Lung (tissue), 11 donors: ENCODE measurements at regions not wholly inside any gene's neighbourhood (a gene's known extent, or its start where the extent isn't known, plus 50 kb on each side); places are given as distances from the start of the nearest gene placed in this dataset.

Experiments used
- ATAC-seq: fragments of 200-7000 bp; cut with Tn5 transposase; one replicate; pipeline ENCODE4 v1.9.1; 2020; ENCODE audit warnings: moderate number of reproducible peaks; ENCODE audit not compliant: insufficient read depth, low FRiP score
- DNase-seq, 3 donors: peaks; one replicate each; pipeline ENCODE4 v3.0.0-alpha.2; 2013 to 2017
- H3K27ac ChIP-seq, 2 donors: one replicate each; pipeline ENCODE4 v1.5.1; 2013; ENCODE audit warnings: mild to moderate bottlenecking in 2 of 2, moderate library complexity in 2 of 2, control low read depth in 1 of 2, inconsistent platforms in 1 of 2, low read depth in 1 of 2, low read length in 1 of 2
- H3K27me3 ChIP-seq, 3 donors: one replicate each; pipeline ENCODE4 v1.5.1; 2013; ENCODE audit warnings: low read length in 2 of 3; ENCODE audit not compliant: control insufficient read depth in 3 of 3, insufficient read depth in 3 of 3
- H3K36me3 ChIP-seq, 4 donors: one replicate each; pipeline ENCODE4 v1.5.1; 2013; ENCODE audit warnings: low read length in 4 of 4, mild to moderate bottlenecking in 1 of 4, moderate library complexity in 1 of 4; ENCODE audit not compliant: control insufficient read depth in 4 of 4, insufficient read depth in 4 of 4
- H3K4me1 ChIP-seq, 5 donors: one replicate each; pipeline ENCODE4 v1.5.1; 2013; ENCODE audit warnings: low read length in 5 of 5, mild to moderate bottlenecking in 2 of 5, moderate library complexity in 1 of 5; ENCODE audit not compliant: control insufficient read depth in 5 of 5, insufficient read depth in 5 of 5
- H3K4me3 ChIP-seq: one replicate; pipeline ENCODE4 v1.5.1; 2013; ENCODE audit warnings: mild to moderate bottlenecking, control low read depth, moderate library complexity
- H3K9ac ChIP-seq, 2 donors: one replicate each; pipeline ENCODE4 v1.5.1; 2013; ENCODE audit warnings: low read length in 2 of 2, control low read depth in 1 of 2; ENCODE audit not compliant: insufficient read depth in 1 of 2
- H3K9me3 ChIP-seq, 4 donors: one replicate each; pipeline ENCODE4 v1.5.1; 2013; ENCODE audit warnings: low read length in 3 of 4, mild to moderate bottlenecking in 1 of 4, moderate library complexity in 1 of 4; ENCODE audit not compliant: control insufficient read depth in 4 of 4, insufficient read depth in 3 of 4
- CTCF ChIP-seq: IDR thresholded peaks from 2 replicates; pipeline ENCODE4 v1.5.1; 2012; ENCODE audit warnings: mild to moderate bottlenecking; ENCODE audit errors: control extremely low read depth, extremely low read depth
- WGBS, 2 donors: extraction: QIAGEN DNeasy Blood & Tissue Kit; methylation state at CpG; one replicate each; pipeline ENCODE4 v1.1.7; 2013; 5-methylcytosine and 5-hydroxymethylcytosine counted together
- donor health status: control.
- donor health status: control.
- donor health status: Bipolar disorder and iron deficiency.
- donor health status: healthy.
- donor health status: DM: yes; HTN: yes; CAD: no.

GRCh38 chr6:115610696-115611095, 450.0 kb downstream of the FRK start:
- Histone ChIP-seq H3K36me3 (no peaks in the 10 kb centered on the region), H3K27ac (no peak overlapping the region), H3K9ac (no peak overlapping the region), H3K9me3 (no peaks in the 10 kb centered on the region), H3K4me1 (no peaks in the 10 kb centered on the region), H3K4me3 (no peak overlapping the region), H3K27me3 (peaks cover 0 to 3% (median 0%) of the 10 kb centered on the region in 3 donors)
- no peak for TF ChIP-seq CTCF
- no peak for ATAC-seq
- 74 to 84% methylated on average over 5 of the region's 5 CpGs for WGBS, 2 donors
- DNase-seq: no peak

GRCh38 chr6:115609111-115609510, 451.6 kb downstream of the FRK start:
- Histone ChIP-seq H3K4me1 (no peaks in the 10 kb centered on the region), H3K27ac (no peak overlapping the region), H3K9ac (no peak overlapping the region), H3K36me3 (no peaks in the 10 kb centered on the region), H3K9me3 (no peaks in the 10 kb centered on the region), H3K4me3 (no peak overlapping the region), H3K27me3 (peaks cover 0 to 3% (median 0%) of the 10 kb centered on the region in 3 donors)
- ATAC-seq (no peak), DNase-seq (no peak)
- TF ChIP-seq CTCF: no peak
- 89% methylated on average over 4 of the region's 4 CpGs for WGBS, 2 donors

GRCh38 chr6:115602466-115602865, 458.2 kb downstream of the FRK start:
- Histone ChIP-seq H3K9me3 (no peaks in the 10 kb centered on the region), H3K27me3 (no peaks in the 10 kb centered on the region), H3K27ac (no peak overlapping the region), H3K36me3 (no peaks in the 10 kb centered on the region), H3K9ac (no peak overlapping the region), H3K4me1 (peaks cover 0 to 2% (median 0%) of the 10 kb centered on the region in 5 donors), H3K4me3 (no peak overlapping the region)
- 78 to 98% methylated on average over 3 of the region's 3 CpGs for WGBS, 2 donors
- ATAC-seq: no peak
- no peak for DNase-seq
- TF ChIP-seq CTCF: no peak

GRCh38 chr6:115601509-115601908, 459.2 kb downstream of the FRK start:
- DNase-seq: no peak
- H3K9ac ChIP-seq: no peak overlapping the region
- WGBS, 2 donors: 78 to 85% methylated on average over 2 of the region's 2 CpGs
- H3K9me3 ChIP-seq: no peaks in the 10 kb centered on the region
- H3K4me1 ChIP-seq: peaks cover 0 to 2% (median 0%) of the 10 kb centered on the region in 5 donors
- no peak overlapping the region for H3K4me3 ChIP-seq
- no peak for TF ChIP-seq CTCF
- ATAC-seq: no peak
- H3K27me3 ChIP-seq: no peaks in the 10 kb centered on the region
- H3K36me3 ChIP-seq: no peaks in the 10 kb centered on the region
- peak overlapping the region in 1 of 2 donors; percentile 33 for H3K27ac ChIP-seq
